NOMO-1 (cell line): ENCODE measurements at regions not wholly inside any gene's neighbourhood (a gene's known extent, or its start where the extent isn't known, plus 50 kb on each side); places are given as distances from the start of the nearest gene placed in this dataset.

Source experiments
- DNase-seq, 2 experiments: peaks; one replicate each; lab custom pipeline; 2025; ENCODE audit not compliant: unreplicated experiment in 2 of 2; lab: John Stamatoyannopoulos, UW

DNA sequence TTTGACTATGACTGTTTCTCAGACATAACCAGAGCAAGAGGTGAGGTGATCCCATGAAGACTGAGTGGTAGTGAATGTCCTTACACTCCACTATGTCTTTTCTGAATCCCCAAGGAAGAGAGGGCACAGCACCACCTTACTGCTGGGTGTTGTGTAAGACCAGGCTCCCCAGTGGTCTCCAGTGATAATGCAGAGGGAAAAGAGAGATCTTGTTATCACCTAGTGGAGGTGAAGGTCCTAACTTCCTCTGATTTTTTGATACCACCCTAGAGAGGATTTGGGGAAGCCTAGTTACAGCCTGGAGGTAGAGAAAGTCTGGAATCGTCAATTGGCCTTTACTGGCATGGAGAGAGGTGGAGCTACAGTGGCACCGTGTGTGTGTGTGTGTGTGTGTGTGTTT, 288.0 kb upstream of the BCHE start:
- no peak for DNase-seq

DNA sequence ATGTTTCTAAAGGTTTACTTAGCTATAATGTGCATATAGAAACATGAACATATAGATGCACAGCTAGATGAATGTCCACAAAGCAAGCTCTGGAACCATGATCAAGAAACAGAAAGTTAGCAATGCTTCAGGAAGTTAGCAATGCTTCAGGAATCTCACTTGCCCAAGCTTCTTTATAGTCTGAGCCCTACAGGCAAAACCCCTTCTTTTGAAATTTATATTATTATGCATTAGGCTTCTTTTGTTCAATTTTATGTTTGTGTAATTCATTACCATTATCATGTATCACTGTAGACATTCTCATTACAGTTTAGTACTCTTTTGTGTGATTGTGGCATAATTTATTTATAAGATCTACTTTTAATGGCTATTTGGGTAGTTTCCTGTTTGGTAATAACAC, 286.4 kb upstream of the BCHE start:
- no peak for DNase-seq

DNA sequence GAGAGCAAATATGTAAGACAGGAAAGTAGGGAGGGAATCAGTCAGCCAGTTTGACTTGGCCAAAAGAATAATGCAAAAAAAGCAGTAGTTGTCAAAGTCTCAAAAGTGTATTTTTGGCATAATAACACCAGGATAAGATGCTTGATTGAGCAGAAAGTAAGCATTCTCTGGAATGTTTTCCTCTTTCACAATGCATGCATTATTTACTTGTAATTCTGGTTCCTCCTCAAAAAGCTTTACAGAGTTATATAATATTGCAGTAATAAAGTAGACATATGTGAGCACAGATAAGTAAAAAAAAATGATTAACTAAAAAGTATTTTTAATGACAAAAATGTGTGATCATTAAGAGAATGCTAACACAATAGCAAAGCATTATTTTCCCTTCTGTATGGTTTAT, 285.9 kb upstream of the BCHE start:
- DNase-seq, result no peak

GRCh38 chr3:166118049-166118448, 280.8 kb upstream of the BCHE start:
- no peak for DNase-seq

- DNase-seq, result no peak
These were observed 277.2 kb upstream of the BCHE start for GRCh38 chr3:166114448-166114847.

- no peak for DNase-seq
These were observed 274.3 kb upstream of the BCHE start for GRCh38 chr3:166111562-166111961.

- no peak for DNase-seq
These were observed 272.9 kb upstream of the BCHE start for GRCh38 chr3:166110102-166110501.

DNA sequence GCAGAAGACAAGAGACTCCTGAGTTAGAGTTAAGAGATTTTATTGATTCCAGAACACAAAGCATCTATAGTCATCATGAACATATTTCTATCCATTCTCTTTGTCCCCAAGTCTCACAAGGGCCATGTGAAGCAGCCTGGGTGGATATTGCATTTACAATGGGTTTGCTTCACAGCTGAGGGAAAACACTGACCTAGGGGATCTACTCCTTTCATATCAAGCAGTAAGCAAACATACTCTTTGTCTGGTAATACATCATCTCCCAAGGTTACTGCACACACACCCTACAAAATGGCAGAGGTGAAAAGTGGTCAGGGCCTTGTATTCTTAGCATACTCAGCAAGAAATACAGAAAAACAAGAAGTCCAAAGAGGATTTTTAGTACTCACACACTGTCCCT, 267.7 kb upstream of the BCHE start:
- no peak for DNase-seq

- DNase-seq, result no peak
These were observed 263.5 kb upstream of the BCHE start for GRCh38 chr3:166100730-166101129.

- no peak for DNase-seq
These were observed 252.4 kb upstream of the BCHE start for GRCh38 chr3:166089575-166089974.

GRCh38 chr3:166085164-166085856, 248.1 kb upstream of the BCHE start:
- no peak for DNase-seq

DNA sequence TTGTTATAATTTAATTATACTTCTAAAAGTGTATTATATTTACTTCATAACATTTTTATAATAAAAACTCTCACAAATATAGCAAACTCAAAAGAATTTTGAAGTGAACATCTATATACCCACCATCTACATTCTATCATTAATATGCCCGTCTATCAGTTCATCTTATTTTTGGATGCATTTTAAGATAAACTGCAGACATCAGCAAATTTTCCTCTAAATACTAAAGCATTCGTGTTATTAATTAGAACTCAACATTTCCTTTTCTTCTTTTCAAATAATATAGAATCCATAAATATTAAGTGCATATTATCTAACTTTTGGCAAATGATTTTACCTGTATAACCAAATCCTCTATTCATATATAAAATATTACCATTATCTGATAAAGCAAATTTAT, 242.9 kb upstream of the BCHE start:
- no peak for DNase-seq

DNA sequence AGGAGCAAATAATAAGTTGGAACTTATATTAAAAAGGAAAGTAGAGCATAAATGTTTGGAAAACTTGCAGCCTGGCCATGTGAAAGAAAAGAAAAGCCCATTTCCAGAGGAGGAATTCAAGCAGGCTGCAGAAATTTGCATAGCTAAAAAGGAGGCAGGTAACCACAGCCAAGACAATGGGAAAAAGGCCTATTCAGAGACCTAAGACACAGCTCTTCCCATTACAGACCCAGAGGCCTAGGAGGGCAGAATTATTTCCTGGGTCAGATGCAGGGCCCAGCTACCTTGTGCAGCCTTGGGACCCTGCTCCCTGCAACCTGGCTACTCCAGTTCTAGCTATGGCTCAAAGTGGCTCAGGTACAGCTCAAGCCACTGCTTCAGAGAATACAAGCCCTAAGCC, 234.6 kb upstream of the BCHE start:
- DNase-seq, result no peak

GRCh38 chr3:166064476-166064875, 227.3 kb upstream of the BCHE start:
- DNase-seq, result no peak

DNA sequence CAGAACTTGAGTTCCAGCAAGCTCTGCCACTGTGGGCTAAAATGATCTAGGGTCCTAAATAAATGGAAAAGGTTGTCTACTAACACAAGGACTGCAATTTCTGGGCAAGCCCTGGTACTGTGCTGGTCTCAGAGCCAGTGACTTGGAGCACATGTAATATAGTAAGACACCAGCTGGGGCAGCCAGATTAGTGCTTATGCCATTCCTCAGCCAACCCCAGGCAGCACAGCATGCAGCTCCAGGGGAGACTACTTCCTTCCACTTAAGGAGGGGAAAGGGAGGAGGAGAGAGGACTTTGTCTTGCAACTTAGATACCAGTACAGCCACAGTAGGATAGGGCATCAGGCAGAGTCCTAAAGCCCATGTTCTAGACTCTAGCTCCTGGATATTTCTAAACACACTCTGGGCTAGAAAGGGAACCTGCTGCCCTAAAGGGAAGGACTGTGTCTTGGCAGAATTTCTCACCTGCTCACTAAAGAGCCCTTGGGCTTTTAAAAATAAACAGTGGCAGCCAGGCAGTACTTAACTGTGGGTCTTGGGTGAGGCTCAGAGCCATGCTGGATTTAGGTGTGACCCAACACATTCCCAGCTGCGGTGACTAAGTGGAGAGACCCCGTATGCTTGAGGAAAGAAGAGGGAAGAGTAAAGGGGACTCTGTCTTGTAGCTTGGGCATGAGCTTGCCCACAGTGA, 223.7 kb upstream of the BCHE start:
- no peak for DNase-seq

DNA sequence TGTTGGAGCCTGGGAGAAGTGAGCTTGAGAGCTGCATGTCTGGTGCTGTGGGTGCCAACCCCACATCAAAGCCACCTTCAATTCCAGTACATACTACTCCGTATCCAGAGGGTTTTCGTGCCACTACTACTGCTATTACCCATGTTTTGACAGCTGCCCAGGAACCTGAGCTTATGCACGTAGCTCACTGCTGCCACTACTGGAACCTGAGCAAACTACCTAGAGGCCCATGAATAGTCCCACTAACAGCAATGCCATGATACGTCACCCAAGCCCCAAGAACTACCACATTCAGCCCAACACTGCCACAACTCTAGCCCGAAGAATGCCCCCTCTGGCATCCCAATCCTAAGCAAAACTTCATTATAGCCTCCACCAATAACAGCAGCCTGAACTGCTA, 215.2 kb upstream of the BCHE start:
- no peak for DNase-seq

DNA sequence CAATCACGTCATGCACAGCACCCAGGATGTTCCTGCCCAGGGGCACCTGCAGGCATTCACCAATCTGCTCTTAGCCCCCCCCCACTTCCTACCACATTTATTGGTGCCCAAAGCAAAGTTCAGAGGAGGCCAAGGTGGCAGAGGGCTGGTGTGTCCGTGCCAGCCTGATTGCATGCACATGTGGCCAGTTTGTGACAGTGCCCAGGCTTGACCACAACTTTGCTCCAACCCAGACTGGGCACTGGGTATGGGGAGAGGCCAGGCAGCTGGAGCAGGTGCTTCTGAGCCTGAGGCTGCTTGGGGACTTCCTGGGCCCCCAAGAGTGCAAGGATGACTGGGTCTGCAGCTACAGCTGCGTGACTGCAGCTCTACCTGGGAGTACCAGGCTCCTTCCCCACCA, 192.3 kb upstream of the BCHE start:
- DNase-seq, result no peak

DNA sequence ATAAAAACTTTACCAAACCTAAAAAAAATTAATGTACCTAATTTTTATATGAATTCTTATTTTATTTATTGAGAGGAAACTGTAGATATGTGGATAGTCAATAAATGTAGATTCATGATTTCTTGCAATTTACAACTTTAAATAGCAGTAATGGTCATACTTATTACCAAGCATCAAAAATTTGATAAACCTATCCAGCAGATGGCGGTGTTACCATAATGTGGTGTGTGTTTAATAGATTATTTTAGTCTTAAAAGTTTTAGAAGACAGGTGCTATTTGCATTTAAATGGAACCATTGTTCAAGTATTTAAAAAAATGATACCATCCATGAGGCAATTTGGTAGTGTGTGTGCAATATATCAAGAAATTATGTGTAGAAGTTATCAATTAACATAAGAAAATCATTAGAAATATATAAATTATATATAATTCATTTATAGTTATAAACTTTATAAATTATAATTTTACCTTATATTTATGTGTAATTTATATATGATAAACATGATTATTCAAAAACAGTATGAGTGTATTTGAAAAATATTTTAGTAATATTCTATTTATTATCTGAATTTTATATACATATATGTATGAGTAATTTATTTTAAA, 176.0 kb upstream of the BCHE start:
- DNase-seq, result peak in 1 of 2 experiments; percentile 48

- no peak for DNase-seq
These were observed 174.5 kb upstream of the BCHE start for GRCh38 chr3:166011771-166012170.

- DNase-seq, result no peak
These were observed 167.9 kb upstream of the BCHE start for GRCh38 chr3:166005126-166005525.

DNA sequence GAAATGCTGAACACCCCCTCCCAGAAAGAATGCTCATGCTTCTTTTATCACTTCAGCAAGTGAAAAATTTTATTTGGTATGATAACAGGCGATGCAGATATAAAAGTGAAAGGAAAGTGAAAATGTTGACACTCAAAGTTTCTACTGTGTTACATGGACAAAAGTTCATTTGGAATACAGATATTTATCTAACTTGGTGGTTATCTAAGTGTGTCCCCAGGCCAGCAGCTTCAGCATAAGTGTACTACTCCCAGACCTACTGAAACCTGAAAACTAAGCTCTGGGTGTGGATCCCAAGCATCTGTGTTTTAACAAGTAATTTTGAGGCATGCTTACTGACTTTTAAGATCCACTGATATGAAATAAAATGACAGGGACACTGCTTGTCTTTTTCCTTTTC, 157.1 kb upstream of the BCHE start:
- DNase-seq, result no peak

GRCh38 chr3:165984589-165984988, 147.4 kb upstream of the BCHE start:
- DNase-seq, result no peak
